Skeletal muscle tissue (tissue), 3 donors: ENCODE measurements at regions not wholly inside any gene's neighbourhood (a gene's known extent, or its start where the extent isn't known, plus 50 kb on each side); places are given as distances from the start of the nearest gene placed in this dataset.
"Not testable (repeated sequence)": the region's sequence is repeated elsewhere in the genome, so short reads cannot be mapped to it uniquely, and the experiment has no call there.

Source experiments
- H3K27ac ChIP-seq: one replicate; pipeline ENCODE4 v1.7.0; 2013; ENCODE audit warnings: mild to moderate bottlenecking, low read depth, low read length, inconsistent platforms
- H3K27me3 ChIP-seq, 3 donors: one replicate each; pipeline ENCODE4 v1.7.0; 2013; ENCODE audit warnings: low read length in 3 of 3; ENCODE audit not compliant: control insufficient read depth in 3 of 3, insufficient read depth in 3 of 3
- H3K36me3 ChIP-seq, 3 donors: one replicate each; pipeline ENCODE4 v1.7.0; 2013; ENCODE audit warnings: low read length in 3 of 3; ENCODE audit not compliant: control insufficient read depth in 3 of 3, insufficient read depth in 3 of 3
- H3K4me1 ChIP-seq, 3 donors: one replicate each; pipeline ENCODE4 v1.7.0; 2013; ENCODE audit warnings: low read length in 3 of 3, mild to moderate bottlenecking in 3 of 3; ENCODE audit not compliant: control insufficient read depth in 3 of 3, insufficient read depth in 3 of 3
- H3K4me3 ChIP-seq, 3 donors: one replicate each; pipeline ENCODE4 v1.7.0; 2013; ENCODE audit warnings: low read length in 3 of 3
- H3K9ac ChIP-seq, 3 donors: one replicate each; pipeline ENCODE4 v1.7.0; 2013; ENCODE audit warnings: low read length in 3 of 3, mild to moderate bottlenecking in 3 of 3, moderate library complexity in 2 of 3, low read depth in 1 of 3
- H3K9me3 ChIP-seq, 3 donors: one replicate each; pipeline ENCODE4 v1.7.0; 2013; ENCODE audit warnings: low read length in 3 of 3; ENCODE audit not compliant: control insufficient read depth in 3 of 3
- donor health status: Osteomylitis.

DNA sequence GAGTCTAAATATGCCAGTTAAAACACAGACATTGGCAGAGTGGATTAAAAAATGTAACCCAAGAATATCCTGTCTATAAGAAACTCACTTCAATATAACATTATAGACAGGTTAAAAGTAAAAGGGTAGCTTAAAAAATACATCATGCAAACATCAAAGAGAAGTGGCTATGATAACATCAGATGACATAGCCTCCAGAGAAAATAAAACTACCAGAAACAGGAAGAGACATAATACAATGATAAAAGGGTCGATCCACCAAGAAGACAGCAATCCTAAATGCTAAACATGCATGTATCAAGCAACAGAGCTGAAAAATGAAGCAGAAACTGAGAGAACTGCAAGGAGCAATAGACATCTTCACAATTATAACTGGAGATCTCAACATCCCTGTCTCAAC lies 190.2 kb upstream of the NR5A2 start:
- Histone ChIP-seq H3K4me3 (no peak overlapping the region), H3K36me3 (no peaks in the 10 kb centered on the region), H3K27ac (no peak overlapping the region), H3K9ac (no peak overlapping the region), H3K27me3 (no peaks in the 10 kb centered on the region), H3K4me1 (no peaks in the 10 kb centered on the region), H3K9me3 (peaks cover 0 to 1% (median 0%) of the 10 kb centered on the region in 3 donors)

DNA sequence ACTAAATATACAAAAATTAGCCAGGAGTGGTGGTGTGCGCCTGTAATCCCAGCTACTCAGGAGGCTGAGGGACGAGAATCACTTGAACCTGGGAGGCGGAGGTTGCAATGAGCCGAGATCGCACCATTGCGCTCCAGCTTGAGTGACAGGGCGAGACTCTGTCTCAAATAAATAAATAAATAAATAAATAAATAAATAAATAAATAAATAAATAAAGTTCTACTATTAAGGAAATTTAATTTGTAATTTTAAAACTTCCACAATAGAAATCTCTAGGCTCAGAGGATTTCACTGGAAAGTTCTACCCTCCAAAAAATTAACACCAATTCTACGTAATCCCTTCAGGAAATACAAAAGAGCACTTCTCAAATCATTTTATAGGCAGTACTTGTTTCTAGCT lies 187.9 kb upstream of the NR5A2 start:
- H3K36me3 ChIP-seq, H3K27ac ChIP-seq, H3K9me3 ChIP-seq, H3K4me3 ChIP-seq, H3K9ac ChIP-seq, H3K27me3 ChIP-seq, H3K4me1 ChIP-seq: not testable (repeated sequence)

DNA sequence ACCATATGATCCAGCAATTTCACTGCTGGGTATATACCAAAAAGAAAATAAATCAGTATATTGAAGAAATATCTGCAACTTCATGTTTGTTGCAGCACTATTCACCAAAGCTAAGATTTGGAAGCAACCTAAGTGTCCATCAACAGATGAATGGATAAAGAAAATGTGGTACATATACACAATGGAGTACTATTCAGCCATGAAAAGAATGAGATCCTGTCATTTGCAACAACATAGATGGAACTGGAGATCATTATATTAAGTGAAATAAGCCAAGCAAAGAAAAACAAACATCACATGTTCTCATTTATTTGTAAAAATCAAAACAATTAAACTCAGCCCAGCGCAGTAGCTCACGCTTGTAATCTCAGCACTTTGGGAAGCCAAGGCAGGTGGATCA lies 184.4 kb upstream of the NR5A2 start:
- H3K9ac ChIP-seq, H3K27ac ChIP-seq, H3K4me1 ChIP-seq, H3K9me3 ChIP-seq, H3K36me3 ChIP-seq, H3K27me3 ChIP-seq, H3K4me3 ChIP-seq: not testable (repeated sequence)

DNA sequence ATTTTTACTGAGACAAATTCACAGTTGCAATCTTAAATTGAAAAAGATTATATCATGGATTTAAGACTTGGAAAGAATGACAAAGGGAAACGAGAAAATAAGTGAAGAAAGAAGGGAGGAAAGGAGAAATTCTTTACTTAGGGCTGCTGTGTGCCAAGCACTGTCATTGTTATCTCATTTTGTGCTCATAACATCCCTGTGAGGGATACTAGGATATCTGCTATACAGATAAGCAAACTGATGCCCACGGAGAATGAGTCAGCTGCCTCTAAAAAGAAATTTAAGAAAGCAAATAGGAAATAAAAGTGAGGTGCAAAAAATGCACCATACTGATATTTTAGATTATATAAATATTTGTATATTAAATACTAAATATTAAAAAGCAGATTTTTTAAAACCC lies 183.6 kb upstream of the NR5A2 start:
- Histone ChIP-seq H3K9ac (no peak overlapping the region), H3K9me3 (peaks cover 0 to under 1% (median 0%) of the 10 kb centered on the region in 3 donors), H3K27ac (no peak overlapping the region), H3K36me3 (no peaks in the 10 kb centered on the region), H3K4me1 (no peaks in the 10 kb centered on the region), H3K27me3 (no peaks in the 10 kb centered on the region), H3K4me3 (no peak overlapping the region)

DNA sequence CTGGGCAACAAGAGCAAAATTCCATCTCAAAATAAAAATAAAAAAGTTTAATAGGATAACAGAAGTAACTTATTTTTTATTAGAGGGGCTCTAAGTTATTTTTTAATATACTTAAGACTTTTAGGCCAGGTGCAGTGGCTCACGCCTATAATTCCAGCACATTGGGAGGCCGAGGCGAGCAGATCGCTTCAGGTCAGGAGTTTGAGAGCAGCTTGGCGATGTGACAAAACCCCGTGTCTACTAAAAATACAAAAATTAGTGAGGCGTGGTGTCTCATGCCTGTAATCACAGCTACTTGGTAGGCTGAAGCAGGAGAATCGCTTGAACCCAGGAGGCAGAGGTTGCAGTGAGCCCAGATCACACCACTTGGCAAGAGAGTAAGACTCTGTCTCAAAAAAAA lies 180.5 kb upstream of the NR5A2 start:
- Histone ChIP-seq H3K27ac (no peak overlapping the region), H3K9me3 (no peaks in the 10 kb centered on the region), H3K4me1 (no peaks in the 10 kb centered on the region), H3K36me3 (no peaks in the 10 kb centered on the region), H3K4me3 (no peak overlapping the region), H3K27me3 (no peaks in the 10 kb centered on the region), H3K9ac (no peak overlapping the region)

DNA sequence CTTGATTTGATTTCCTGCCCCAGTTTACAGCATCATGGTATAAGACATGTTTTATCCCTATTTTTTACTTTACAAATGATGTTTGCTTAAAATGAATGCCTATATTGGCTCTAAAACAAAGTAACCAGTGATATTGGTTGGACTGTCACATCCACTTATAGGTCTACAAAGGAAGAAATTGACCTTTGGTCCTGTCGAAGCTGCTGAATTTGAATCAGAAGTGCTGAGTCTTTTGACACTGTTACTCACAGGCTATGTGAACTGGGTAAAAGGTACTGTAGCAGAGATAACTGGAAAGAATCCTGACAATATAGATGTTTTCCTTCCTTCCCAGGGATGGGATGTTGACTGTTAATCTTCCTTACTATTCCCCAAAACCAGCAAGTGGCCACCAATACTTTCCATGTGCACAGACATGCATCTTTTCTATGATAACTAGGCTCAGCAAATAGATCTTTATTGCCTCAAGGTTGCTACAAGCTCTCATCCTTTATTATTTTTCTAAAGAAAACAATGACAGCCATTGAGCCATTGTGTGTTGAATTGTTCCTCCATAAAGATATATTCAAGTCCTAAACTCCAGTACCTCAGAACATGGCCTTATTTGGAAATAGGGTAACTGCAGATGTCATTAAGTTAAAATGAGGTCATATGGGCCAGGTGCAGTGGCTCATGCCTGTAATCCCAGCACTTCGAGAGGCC lies 175.9 kb upstream of the NR5A2 start:
- no peak overlapping the region for H3K4me3 ChIP-seq
- H3K36me3 ChIP-seq = no peaks in the 10 kb centered on the region
- H3K27ac ChIP-seq = no peak overlapping the region
- no peak overlapping the region for H3K9ac ChIP-seq
- no peaks in the 10 kb centered on the region for H3K9me3 ChIP-seq
- H3K4me1 ChIP-seq = no peaks in the 10 kb centered on the region
- no peaks in the 10 kb centered on the region for H3K27me3 ChIP-seq

DNA sequence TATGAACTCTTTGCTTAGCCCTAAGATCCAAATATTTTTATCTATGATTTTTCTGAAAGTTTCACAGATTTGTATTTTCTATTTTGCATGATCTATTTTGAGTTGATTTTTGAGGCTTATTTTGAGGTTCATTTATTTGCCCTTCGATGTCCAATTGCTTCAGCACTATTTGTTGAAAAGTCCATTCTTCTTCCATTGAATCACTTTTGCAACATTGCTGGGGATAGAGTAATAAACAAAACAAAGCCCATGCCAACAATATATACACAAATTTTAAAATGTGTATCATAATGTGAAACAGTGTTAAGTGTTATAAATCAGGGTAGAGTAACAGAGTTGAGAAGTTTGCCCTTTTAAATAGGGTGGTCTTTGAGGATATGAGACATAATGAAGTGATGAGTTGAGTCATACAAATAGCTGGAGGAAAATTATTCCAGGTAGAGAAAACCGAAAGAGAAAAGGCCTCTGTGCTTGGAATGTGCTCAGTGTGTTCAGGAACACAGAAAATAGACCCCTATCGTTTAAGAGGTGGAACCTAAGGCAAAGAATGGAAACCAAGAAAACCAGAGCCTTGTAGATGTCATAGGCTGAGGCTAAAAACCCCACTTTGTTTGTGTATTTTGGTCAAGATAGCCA lies 172.7 kb upstream of the NR5A2 start:
- no peaks in the 10 kb centered on the region for H3K36me3 ChIP-seq
- H3K9ac ChIP-seq = no peak overlapping the region
- H3K27ac ChIP-seq = no peak overlapping the region
- no peak overlapping the region for H3K4me3 ChIP-seq
- no peaks in the 10 kb centered on the region for H3K4me1 ChIP-seq
- no peaks in the 10 kb centered on the region for H3K9me3 ChIP-seq
- H3K27me3 ChIP-seq = no peaks in the 10 kb centered on the region

DNA sequence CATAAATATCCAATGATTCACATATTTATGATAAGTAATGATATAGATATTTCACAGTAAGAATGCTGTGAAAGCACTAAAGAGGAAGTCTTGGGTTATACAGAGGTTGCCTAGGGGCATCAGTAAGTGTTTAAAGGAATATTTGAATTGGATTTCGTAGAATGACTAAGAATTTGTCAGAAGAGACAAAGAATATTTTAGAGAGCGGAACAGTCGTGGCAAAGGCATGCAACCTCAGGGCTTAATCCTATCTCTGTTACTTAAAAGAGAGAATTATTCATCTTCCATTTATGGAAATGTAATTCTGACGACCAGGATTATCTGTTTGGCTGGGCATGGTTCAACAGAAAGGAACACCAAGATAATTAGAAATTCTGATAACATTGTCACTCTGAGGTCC lies 171.9 kb upstream of the NR5A2 start:
- Histone ChIP-seq H3K27me3 (no peaks in the 10 kb centered on the region), H3K27ac (no peak overlapping the region), H3K36me3 (no peaks in the 10 kb centered on the region), H3K4me3 (no peak overlapping the region), H3K9ac (no peak overlapping the region), H3K4me1 (no peaks in the 10 kb centered on the region), H3K9me3 (no peaks in the 10 kb centered on the region)

DNA sequence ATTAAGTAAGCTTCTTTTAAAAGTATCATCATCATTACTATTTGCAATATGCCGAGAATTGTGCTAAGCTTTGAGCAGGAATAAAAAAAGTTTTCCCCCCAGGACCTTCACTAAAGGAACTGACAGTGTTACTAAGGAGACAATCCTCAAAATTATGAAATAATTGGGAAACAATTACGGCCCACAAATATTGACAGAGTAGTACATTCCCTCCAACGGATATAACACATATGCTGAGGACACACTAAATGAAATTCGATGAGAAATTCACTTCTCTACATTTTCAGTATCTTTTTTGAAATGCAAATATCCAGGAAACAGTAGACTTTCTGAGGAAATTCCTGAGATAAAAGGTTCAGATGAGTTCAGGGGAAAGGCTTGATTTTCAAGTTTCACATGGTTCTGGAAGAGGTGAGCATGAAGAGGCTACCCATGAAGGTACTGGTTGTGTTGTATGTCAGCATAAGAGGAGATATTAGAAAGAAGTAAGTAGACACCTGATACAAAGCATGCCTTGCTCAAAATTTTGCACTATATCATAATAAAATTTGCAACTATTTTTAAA lies 171.2 kb upstream of the NR5A2 start:
- Histone ChIP-seq H3K9me3 (no peaks in the 10 kb centered on the region), H3K27ac (no peak overlapping the region), H3K9ac (no peak overlapping the region), H3K4me1 (no peaks in the 10 kb centered on the region), H3K36me3 (no peaks in the 10 kb centered on the region), H3K27me3 (no peaks in the 10 kb centered on the region), H3K4me3 (no peak overlapping the region)

DNA sequence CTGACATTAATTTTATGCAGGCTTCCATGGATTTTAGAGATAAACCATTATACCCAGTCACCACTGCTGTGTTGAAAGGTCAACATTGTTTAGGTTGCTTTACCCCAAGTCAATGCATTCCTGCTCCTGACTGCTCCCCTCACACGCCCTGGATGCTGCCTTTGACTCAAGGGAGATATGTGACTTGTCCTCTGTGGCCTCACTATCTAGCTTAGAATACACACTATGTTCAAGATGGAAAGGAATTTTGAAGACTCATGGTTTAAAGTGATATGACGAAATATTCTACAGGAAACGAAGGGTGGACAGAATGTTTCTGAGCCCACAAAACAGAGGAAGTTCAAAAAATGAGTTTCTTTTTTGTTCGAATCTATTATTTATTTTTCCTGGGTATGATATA lies 170.4 kb upstream of the NR5A2 start:
- H3K27me3 ChIP-seq = no peaks in the 10 kb centered on the region
- H3K4me3 ChIP-seq = no peak overlapping the region
- no peaks in the 10 kb centered on the region for H3K9me3 ChIP-seq
- H3K4me1 ChIP-seq = no peaks in the 10 kb centered on the region
- no peaks in the 10 kb centered on the region for H3K36me3 ChIP-seq
- H3K27ac ChIP-seq = no peak overlapping the region
- H3K9ac ChIP-seq = no peak overlapping the region
